Muscle layer of duodenum (tissue), 2 donors: ENCODE measurements at regions not wholly inside any gene's neighbourhood (a gene's known extent, or its start where the extent isn't known, plus 50 kb on each side); places are given as distances from the start of the nearest gene placed in this dataset.

ENCODE experiments used
- H3K27ac ChIP-seq: one replicate; pipeline ENCODE4 v1.7.0; 2013; ENCODE audit warnings: mild to moderate bottlenecking, low read length
- H3K27me3 ChIP-seq: one replicate; pipeline ENCODE4 v1.7.0; 2013; ENCODE audit warnings: low read depth, mild to moderate bottlenecking, control low read depth, low read length
- H3K36me3 ChIP-seq, 2 donors: one replicate each; pipeline ENCODE4 v1.7.0; 2013; ENCODE audit warnings: low read length in 2 of 2, control low read depth in 1 of 2, mild to moderate bottlenecking in 1 of 2; ENCODE audit not compliant: insufficient read depth in 2 of 2, control insufficient read depth in 1 of 2
- H3K4me1 ChIP-seq, 2 donors: one replicate each; pipeline ENCODE4 v1.7.0; 2013; ENCODE audit warnings: low read length in 2 of 2, mild to moderate bottlenecking in 2 of 2, control low read depth in 1 of 2, moderate library complexity in 1 of 2; ENCODE audit not compliant: insufficient read depth in 2 of 2, control insufficient read depth in 1 of 2
- H3K4me3 ChIP-seq, 2 donors: one replicate each; pipeline ENCODE4 v1.7.0; 2013; ENCODE audit warnings: low read length in 2 of 2, low read depth in 1 of 2, mild to moderate bottlenecking in 1 of 2
- H3K9me3 ChIP-seq, 2 donors: one replicate each; pipeline ENCODE4 v1.7.0; 2013; ENCODE audit warnings: low read length in 2 of 2, control low read depth in 1 of 2, mild to moderate bottlenecking in 1 of 2; ENCODE audit not compliant: control insufficient read depth in 1 of 2
- donor health status: healthy.

DNA sequence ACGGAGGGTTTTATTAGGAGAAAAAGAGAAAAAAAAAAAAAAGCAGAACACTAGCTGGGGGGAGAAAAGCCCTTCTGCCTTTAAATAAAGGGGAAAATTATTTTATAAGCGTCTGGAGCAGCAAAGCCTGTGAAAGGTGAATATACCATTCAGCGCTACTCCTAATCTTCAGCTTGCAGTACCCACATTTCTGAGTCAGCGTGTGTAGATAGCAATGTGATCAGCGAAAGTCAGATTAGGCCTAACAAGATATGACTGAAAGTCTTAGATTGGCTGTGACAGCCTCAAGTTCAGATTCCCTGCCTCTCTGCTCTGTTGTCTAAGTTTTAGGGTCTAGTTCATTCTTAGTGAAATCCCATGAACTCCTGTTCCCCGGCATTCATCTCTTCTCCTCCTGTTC lies 279.5 kb downstream of the TMEM114 start:
- H3K9me3 ChIP-seq, result peaks cover 7 to 10% of the 10 kb centered on the region in 2 donors
- no peak overlapping the region for H3K4me3 ChIP-seq
- no peaks in the 10 kb centered on the region for H3K4me1 ChIP-seq
- no peaks in the 10 kb centered on the region for H3K27me3 ChIP-seq
- no peak overlapping the region for H3K27ac ChIP-seq
- no peaks in the 10 kb centered on the region for H3K36me3 ChIP-seq

DNA sequence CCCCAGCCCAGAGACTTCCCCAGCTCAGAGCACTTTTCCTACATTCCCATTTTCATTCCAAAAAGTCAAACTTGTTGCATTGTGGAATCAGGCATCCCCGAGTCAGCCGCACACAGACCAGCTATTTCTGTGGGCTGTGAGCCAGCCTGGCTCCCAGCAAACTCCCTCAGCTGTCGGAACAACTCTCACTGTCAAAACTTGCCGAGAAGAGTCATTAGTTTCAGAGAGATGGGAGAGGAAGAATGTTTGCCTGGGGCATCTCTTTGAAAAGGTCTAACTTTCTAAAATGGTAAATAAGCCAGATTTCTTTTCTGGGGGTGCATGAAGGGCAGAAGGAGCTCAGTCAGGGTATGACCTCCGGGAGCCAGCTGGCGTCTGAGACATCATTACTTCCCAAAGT lies 280.0 kb downstream of the TMEM114 start:
- Histone ChIP-seq H3K9me3 (peaks cover 7 to 10% of the 10 kb centered on the region in 2 donors), H3K27ac (no peak overlapping the region), H3K4me1 (no peaks in the 10 kb centered on the region), H3K36me3 (no peaks in the 10 kb centered on the region), H3K4me3 (no peak overlapping the region), H3K27me3 (no peaks in the 10 kb centered on the region)

DNA sequence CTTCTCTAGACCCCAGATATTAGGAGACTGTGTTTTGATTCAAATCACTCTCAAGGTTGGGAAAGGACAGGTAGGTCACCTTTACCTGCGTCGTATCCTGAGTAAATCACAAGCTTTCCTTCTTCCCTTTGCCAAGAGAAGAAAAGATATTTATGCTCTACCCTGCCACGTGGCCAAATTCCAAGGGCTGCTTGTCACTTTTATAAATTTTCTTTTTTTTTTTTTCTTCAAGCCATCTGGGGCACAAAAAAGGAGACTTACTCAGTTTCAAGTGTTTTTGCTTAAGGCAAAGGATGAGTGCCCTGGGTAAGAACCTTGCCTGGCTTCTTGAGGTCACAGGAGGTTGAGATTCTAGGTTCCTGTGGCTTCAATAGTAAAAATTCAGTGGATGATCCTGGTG lies 285.1 kb downstream of the TMEM114 start:
- no peaks in the 10 kb centered on the region for H3K27me3 ChIP-seq
- H3K4me3 ChIP-seq, result no peak overlapping the region
- H3K36me3 ChIP-seq, result no peaks in the 10 kb centered on the region
- H3K9me3 ChIP-seq, result peaks cover 7 to 10% of the 10 kb centered on the region in 2 donors
- H3K4me1 ChIP-seq, result no peaks in the 10 kb centered on the region
- no peak overlapping the region for H3K27ac ChIP-seq

DNA sequence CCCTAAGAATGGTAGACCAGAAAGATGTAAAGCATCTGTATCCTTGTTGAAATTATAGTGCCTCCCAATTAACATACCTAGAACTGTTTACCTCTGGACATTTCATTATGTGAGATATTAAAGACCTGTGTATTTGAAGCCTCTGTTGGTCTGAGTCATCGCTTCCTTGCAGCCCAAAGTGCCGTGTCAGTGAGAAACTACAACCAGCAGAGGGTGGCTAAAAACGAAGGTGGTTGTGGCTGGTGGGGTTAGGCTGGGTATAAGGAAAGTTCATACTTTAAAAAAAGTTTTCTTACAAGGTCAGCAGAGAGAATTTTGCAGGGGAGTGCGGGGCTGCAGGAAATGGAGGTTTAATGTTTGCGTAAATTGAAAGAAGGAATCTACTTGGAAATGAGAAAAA lies 290.7 kb downstream of the TMEM114 start:
- Histone ChIP-seq H3K27ac (no peak overlapping the region), H3K36me3 (no peaks in the 10 kb centered on the region), H3K27me3 (no peaks in the 10 kb centered on the region), H3K4me1 (no peaks in the 10 kb centered on the region), H3K9me3 (no peaks in the 10 kb centered on the region), H3K4me3 (no peak overlapping the region)

DNA sequence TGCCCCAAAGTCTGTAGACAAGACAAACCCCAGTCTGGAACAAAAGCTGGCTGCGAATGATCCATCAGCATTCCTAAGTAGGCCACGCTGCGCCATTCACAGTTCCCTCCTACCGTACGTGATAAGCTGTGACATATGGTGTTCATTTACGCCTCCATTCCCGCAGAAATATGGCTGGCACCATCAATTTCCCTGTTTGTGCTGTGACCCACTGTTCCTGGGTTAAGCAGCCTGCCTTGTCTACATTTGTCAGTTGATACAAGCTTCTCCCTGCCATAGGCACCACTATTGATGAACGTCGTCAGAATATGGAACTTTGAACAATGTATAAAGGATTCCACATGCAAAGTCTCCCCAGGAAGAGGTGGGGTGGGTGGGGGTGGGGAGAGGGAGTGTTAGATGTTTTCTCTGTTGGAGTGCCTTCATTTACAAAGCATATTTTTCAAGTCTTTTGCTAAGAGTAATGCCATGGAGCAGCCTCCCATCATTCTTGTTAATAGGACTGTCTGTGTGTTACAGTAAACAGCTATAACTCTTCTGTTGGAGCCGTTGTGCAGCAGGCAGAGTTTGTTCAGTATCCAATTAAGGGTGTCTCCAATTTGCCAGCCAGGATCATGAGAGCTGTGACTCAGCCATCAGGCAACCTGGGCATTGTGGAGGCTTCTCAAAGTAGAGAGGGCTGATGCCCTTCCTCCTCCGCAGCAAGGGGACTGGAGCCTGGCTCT lies 294.6 kb downstream of the TMEM114 start:
- Histone ChIP-seq H3K4me1 (no peaks in the 10 kb centered on the region), H3K27ac (no peak overlapping the region), H3K9me3 (no peaks in the 10 kb centered on the region), H3K36me3 (no peaks in the 10 kb centered on the region), H3K27me3 (no peaks in the 10 kb centered on the region), H3K4me3 (no peak overlapping the region)

DNA sequence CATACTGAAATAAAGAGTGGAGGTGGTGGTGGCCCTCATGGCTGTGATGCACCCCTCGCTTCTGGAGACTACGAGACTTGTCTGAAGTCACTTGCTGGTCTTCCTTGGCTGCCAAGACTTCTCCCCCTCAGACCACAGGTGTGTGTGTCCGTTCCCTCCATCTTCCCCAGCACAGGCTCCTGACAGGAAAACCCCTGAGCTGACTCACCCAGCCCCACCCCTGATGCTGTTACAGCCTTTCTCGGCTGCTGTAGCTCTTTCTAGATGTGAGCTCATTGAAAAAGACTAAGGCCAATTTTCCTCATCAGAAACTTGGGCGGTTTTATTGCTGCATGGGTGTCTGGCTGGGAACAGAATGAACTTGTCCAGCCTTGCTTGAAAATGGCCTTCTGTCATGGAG lies 296.9 kb downstream of the TMEM114 start:
- no peaks in the 10 kb centered on the region for H3K4me1 ChIP-seq
- H3K9me3 ChIP-seq, result no peaks in the 10 kb centered on the region
- no peak overlapping the region for H3K4me3 ChIP-seq
- H3K27me3 ChIP-seq, result no peaks in the 10 kb centered on the region
- H3K36me3 ChIP-seq, result no peaks in the 10 kb centered on the region
- no peak overlapping the region for H3K27ac ChIP-seq

DNA sequence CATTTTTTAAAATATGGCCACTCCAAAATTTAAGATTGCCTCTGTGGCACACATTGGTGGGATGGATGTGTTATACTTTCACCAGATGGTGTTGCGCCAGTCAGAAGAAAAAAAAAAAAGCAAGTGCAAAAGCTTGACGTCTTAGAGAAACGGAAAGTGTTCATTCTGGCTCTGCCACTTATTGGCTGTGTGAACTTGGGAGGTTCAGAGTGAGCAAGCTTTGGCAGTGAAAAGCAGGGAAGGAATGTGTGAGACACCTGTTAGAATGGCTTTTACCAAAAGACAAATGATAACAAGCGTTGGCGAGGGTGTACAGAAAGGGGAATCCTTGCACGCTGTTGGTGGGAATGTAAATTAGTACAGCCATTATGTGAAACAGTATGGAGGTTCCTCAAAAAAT lies 298.0 kb downstream of the TMEM114 start:
- no peak overlapping the region for H3K4me3 ChIP-seq
- no peaks in the 10 kb centered on the region for H3K36me3 ChIP-seq
- no peaks in the 10 kb centered on the region for H3K9me3 ChIP-seq
- no peak overlapping the region for H3K27ac ChIP-seq
- H3K4me1 ChIP-seq, result no peaks in the 10 kb centered on the region
- no peaks in the 10 kb centered on the region for H3K27me3 ChIP-seq

DNA sequence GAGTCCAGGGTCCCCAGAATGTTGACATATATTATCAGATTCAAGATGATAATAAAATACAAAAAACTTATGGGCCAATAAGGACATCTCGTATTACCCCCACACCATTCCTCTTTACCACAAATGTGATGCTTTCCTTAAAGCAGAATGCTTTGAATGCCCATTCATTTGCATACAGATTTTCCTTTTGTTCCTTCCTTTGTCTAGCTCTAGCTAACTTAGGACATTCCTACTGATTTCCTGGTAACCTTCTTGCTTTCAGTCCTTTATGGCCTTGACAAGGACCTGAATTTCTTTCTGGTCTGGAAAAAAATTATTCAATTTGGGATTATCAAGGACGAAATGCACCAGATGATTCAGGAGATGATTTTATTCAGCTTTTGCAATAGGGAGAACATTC lies 304.0 kb downstream of the TMEM114 start:
- H3K4me3 ChIP-seq, result no peak overlapping the region
- H3K36me3 ChIP-seq, result no peaks in the 10 kb centered on the region
- H3K27ac ChIP-seq, result no peak overlapping the region
- H3K4me1 ChIP-seq, result no peaks in the 10 kb centered on the region
- no peaks in the 10 kb centered on the region for H3K27me3 ChIP-seq
- H3K9me3 ChIP-seq, result no peaks in the 10 kb centered on the region

DNA sequence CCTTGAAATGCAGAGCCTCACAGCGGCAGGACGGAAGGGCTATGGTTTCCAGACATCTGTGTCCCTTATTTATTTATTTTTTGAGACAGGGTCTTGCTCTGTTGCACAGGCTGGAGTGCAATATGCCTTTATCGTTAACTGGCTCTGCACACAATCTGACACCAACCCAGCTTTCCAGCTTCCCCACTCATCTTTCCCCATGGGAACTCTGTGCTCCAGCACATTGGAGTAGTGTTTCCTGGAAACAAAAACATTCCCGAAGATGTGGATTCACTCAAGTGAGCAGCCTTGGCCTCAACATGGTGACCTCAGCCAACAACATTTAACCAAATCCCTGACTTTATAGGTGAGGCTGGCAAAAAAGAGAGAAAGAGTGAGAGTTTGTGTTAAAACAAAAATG lies 307.1 kb downstream of the TMEM114 start:
- Histone ChIP-seq H3K4me3 (no peak overlapping the region), H3K4me1 (no peaks in the 10 kb centered on the region), H3K9me3 (no peaks in the 10 kb centered on the region), H3K27me3 (no peaks in the 10 kb centered on the region), H3K27ac (no peak overlapping the region), H3K36me3 (no peaks in the 10 kb centered on the region)

DNA sequence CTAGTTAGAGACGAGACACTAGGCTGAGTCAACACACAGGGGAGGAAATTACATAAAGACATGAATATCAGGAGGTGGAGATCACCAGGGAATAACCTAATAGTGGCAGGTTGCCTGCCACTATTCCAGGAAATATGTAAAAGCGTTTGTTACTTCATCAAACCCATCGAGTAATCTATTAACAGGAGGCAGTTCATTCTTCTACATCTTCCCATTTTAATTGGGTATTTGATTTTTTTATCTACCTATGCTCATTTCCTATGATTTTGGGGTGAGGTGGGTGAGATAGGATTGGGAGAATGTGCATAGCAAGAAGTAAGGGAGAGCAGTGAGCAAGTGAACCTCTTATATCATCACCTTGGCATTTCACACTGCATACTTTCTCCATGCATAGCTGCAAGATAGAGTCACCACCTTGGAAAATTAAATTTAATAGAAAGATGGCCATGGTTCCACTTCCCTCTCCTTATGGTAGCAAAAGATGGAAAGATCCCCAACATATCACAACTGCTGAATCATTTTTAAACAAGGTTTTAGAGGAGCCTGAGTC lies 312.2 kb downstream of the TMEM114 start:
- Histone ChIP-seq H3K36me3 (no peaks in the 10 kb centered on the region), H3K27ac (no peak overlapping the region), H3K4me3 (no peak overlapping the region), H3K4me1 (no peaks in the 10 kb centered on the region), H3K9me3 (no peaks in the 10 kb centered on the region), H3K27me3 (no peaks in the 10 kb centered on the region)

DNA sequence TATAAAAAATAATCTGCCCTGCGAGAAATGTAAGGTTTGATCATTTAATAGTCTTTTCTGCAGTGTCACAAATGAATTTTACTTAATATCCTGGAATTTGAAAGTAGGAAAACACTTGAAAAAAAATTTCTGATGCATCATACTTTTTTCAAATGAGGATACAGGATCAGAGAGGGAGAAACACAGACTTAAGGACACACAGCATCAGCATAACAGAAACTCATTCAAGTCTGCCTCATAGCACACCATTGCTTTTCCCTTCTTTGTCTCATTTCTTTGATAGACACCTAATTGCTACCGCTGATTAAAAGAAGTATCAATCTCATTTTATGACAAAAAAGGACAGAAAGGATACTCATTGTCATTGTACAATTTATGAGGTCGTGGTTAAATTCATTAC lies 319.0 kb downstream of the TMEM114 start:
- peaks cover 0 to 10% of the 10 kb centered on the region in 2 donors for H3K9me3 ChIP-seq
- no peaks in the 10 kb centered on the region for H3K4me1 ChIP-seq
- no peak overlapping the region for H3K27ac ChIP-seq
- H3K27me3 ChIP-seq, result no peaks in the 10 kb centered on the region
- H3K4me3 ChIP-seq, result no peak overlapping the region
- H3K36me3 ChIP-seq, result no peaks in the 10 kb centered on the region

DNA sequence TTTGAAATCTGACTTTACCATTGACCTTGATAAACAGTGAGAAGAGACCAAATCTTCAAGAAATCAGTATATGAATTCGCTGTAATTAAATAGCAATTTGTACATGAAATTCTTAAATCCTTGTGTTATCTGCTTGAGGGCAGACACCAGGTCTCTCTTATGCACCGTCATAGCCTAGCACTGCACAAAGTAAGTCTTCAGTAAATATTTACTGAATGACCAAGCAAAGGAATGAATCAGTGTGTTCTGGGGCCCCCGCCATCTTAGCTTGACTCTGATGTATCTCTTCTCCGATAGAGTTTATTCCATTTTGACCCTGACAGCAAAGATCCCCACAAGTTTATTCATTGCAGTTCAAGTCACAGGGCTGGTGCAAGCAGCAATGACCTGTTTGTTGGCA lies 328.0 kb downstream of the TMEM114 start:
- no peak overlapping the region for H3K27ac ChIP-seq
- H3K9me3 ChIP-seq, result peaks cover 0 to 3% of the 10 kb centered on the region in 2 donors
- H3K4me1 ChIP-seq, result no peaks in the 10 kb centered on the region
- H3K4me3 ChIP-seq, result no peak overlapping the region
- no peaks in the 10 kb centered on the region for H3K27me3 ChIP-seq
- H3K36me3 ChIP-seq, result no peaks in the 10 kb centered on the region
